Parathyroid adenoma (tissue), 2 donors: ENCODE measurements at regions not wholly inside any gene's neighbourhood (a gene's known extent, or its start where the extent isn't known, plus 50 kb on each side); places are given as distances from the start of the nearest gene placed in this dataset.

ENCODE experiments used
- H2AFZ ChIP-seq: fragments of 300-600 bp; sonication (generic); one replicate; pipeline ENCODE4 v1.7.0; 2017; ENCODE audit warnings: antibody characterized with exemption, mild to moderate bottlenecking
- H3K27ac ChIP-seq: fragments of 300-600 bp; sonication (generic); one replicate; pipeline ENCODE4 v1.7.0; 2017
- H3K27me3 ChIP-seq: fragments of 300-600 bp; sonication (generic); one replicate; pipeline ENCODE4 v1.7.0; 2017; ENCODE audit warnings: low read length; ENCODE audit not compliant: control insufficient read depth, insufficient read depth
- H3K36me3 ChIP-seq: fragments of 300-600 bp; sonication (generic); one replicate; pipeline ENCODE4 v1.7.0; 2017; ENCODE audit warnings: low read length; ENCODE audit not compliant: control insufficient read depth, insufficient read depth
- H3K4me1 ChIP-seq: fragments of 300-600 bp; sonication (generic); one replicate; pipeline ENCODE4 v1.7.0; 2017; ENCODE audit warnings: control low read depth
- H3K4me2 ChIP-seq: fragments of 300-600 bp; sonication (generic); one replicate; pipeline ENCODE4 v1.7.0; 2017; ENCODE audit warnings: low read length
- H3K4me3 ChIP-seq: fragments of 300-600 bp; sonication (generic); one replicate; pipeline ENCODE4 v1.7.0; 2017; ENCODE audit warnings: low read depth, low read length
- H3K79me2 ChIP-seq: fragments of 300-600 bp; sonication (generic); one replicate; pipeline ENCODE4 v1.7.0; 2017; ENCODE audit warnings: control low read depth
- H3K9ac ChIP-seq: fragments of 300-600 bp; sonication (generic); one replicate; pipeline ENCODE4 v1.7.0; 2017; ENCODE audit warnings: mild to moderate bottlenecking
- H3K9me3 ChIP-seq: fragments of 300-600 bp; sonication (generic); one replicate; pipeline ENCODE4 v1.7.0; 2017; ENCODE audit warnings: low read length; ENCODE audit not compliant: control insufficient read depth
- TF ChIP-seq, protein P1 (sequence below): fragments of 300-600 bp; sonication (generic); IDR thresholded peaks from one replicate; pipeline ENCODE4 v1.7.0; 2017; ENCODE audit warnings: antibody characterized with exemption, mild to moderate bottlenecking
- donor health status: primary hyperparathyroidism.

DNA sequence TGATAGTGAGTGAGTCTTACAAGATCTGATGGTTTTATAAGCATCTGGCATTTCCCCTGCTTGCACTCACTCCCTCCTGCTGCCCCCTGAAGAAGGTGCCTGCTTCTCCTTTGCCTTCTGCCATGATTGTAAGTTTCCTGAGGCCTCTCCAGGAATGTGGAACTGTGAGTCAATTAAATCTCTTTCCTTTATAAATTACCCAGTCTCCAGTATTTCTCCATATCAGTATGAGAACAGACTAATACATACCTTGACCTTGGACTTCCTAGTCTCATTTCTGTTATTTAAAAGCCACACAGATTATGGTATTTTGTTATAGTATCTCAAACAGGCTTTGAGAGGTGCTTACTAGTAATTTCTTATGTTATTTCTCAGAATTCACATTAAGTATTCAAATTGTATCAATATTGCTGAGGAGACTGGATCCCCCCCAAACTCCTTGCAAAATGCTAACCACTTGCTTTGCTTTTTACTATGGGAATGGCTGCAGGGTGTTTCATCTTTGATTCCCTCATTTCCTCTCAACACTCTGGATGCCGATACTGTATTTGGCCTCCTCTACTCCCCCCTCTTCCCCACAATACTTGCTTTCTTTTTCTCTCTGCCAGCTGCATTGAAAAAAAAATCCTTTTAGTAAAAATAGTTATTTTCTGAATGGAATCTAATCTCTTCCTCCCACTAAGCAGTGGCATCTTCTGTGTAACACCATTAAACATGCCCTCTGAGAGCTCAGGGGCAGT, 96.9 kb upstream of the WLS start:
- no peaks in the 10 kb centered on the region for H3K9me3 ChIP-seq
- TF ChIP-seq, protein P1, sequence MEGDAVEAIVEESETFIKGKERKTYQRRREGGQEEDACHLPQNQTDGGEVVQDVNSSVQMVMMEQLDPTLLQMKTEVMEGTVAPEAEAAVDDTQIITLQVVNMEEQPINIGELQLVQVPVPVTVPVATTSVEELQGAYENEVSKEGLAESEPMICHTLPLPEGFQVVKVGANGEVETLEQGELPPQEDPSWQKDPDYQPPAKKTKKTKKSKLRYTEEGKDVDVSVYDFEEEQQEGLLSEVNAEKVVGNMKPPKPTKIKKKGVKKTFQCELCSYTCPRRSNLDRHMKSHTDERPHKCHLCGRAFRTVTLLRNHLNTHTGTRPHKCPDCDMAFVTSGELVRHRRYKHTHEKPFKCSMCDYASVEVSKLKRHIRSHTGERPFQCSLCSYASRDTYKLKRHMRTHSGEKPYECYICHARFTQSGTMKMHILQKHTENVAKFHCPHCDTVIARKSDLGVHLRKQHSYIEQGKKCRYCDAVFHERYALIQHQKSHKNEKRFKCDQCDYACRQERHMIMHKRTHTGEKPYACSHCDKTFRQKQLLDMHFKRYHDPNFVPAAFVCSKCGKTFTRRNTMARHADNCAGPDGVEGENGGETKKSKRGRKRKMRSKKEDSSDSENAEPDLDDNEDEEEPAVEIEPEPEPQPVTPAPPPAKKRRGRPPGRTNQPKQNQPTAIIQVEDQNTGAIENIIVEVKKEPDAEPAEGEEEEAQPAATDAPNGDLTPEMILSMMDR, result no peak
- H3K4me3 ChIP-seq, result no peak overlapping the region
- no peaks in the 10 kb centered on the region for H3K36me3 ChIP-seq
- no peaks in the 10 kb centered on the region for H3K79me2 ChIP-seq
- H3K27me3 ChIP-seq, result no peaks in the 10 kb centered on the region
- H3K4me1 ChIP-seq, result no peaks in the 10 kb centered on the region
- H3K27ac ChIP-seq, result no peak overlapping the region
- no peak overlapping the region for H3K4me2 ChIP-seq
- H2AFZ ChIP-seq, result no peak overlapping the region
- no peak overlapping the region for H3K9ac ChIP-seq

DNA sequence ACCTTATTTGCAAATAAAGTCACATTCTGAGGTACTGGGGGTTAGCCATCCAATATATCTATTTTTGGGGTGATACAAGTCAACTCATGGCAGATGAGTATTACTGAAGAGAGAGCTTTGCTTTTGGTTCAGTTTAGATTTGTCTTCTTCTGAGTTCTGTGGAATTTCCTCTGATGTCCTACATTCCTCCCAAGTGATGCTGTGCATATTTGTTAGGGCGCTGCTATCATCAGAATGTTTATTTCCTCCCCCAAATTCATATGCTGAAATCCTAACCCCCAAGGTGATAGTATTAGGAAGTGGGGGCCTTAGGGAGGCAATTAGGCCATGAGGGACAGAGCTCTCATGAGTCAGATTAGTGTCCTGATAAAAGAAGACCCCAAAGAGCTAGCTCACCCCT, 96.2 kb upstream of the WLS start:
- H3K9me3 ChIP-seq, result no peaks in the 10 kb centered on the region
- no peaks in the 10 kb centered on the region for H3K36me3 ChIP-seq
- no peak overlapping the region for H3K4me2 ChIP-seq
- TF ChIP-seq, protein P1, result no peak
- no peaks in the 10 kb centered on the region for H3K4me1 ChIP-seq
- H3K4me3 ChIP-seq, result no peak overlapping the region
- H3K27ac ChIP-seq, result no peak overlapping the region
- H3K79me2 ChIP-seq, result no peaks in the 10 kb centered on the region
- H3K9ac ChIP-seq, result no peak overlapping the region
- H3K27me3 ChIP-seq, result no peaks in the 10 kb centered on the region
- H2AFZ ChIP-seq, result no peak overlapping the region

- no peaks in the 10 kb centered on the region for H3K4me1 ChIP-seq
- H3K4me2 ChIP-seq, result no peak overlapping the region
- no peak overlapping the region for H2AFZ ChIP-seq
- H3K9ac ChIP-seq, result no peak overlapping the region
- TF ChIP-seq, protein P1, result no peak
- H3K36me3 ChIP-seq, result no peaks in the 10 kb centered on the region
- no peak overlapping the region for H3K4me3 ChIP-seq
- H3K9me3 ChIP-seq, result no peaks in the 10 kb centered on the region
- no peaks in the 10 kb centered on the region for H3K27me3 ChIP-seq
- H3K79me2 ChIP-seq, result no peaks in the 10 kb centered on the region
- H3K27ac ChIP-seq, result no peak overlapping the region
Measured at GRCh38 chr1:68327414-68327813, 95.1 kb upstream of the WLS start.

GRCh38 chr1:68326481-68326880, 94.2 kb upstream of the WLS start:
- Histone ChIP-seq H3K9ac (no peak overlapping the region), H3K27me3 (no peaks in the 10 kb centered on the region), H3K79me2 (no peaks in the 10 kb centered on the region), H3K9me3 (no peaks in the 10 kb centered on the region), H3K27ac (no peak overlapping the region), H2AFZ (no peak overlapping the region), H3K4me2 (no peak overlapping the region), H3K36me3 (no peaks in the 10 kb centered on the region), H3K4me1 (no peaks in the 10 kb centered on the region), H3K4me3 (no peak overlapping the region)
- TF ChIP-seq, protein P1, result no peak

DNA sequence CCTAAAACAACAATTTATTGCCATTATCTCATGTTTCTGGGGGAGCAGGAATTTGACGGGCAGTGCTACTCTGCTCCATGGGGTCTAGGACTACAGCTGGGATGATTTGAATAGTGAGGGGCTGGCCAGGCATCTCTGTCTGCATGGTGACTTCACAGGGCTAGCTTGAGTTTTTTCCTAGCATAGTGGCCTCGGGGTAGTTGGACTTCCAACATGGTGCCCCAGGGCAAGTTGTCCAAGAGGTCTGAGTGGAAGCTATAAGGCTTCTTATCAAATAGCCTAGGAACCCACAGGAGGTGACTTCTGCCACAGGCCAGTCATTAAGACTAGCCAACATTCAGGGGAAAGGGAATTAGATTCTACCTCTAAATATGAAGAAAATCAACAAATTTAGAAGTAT, 92.0 kb upstream of the WLS start:
- H3K4me1 ChIP-seq, result no peaks in the 10 kb centered on the region
- H3K4me3 ChIP-seq, result no peak overlapping the region
- no peak overlapping the region for H3K27ac ChIP-seq
- H3K9me3 ChIP-seq, result no peaks in the 10 kb centered on the region
- H3K27me3 ChIP-seq, result no peaks in the 10 kb centered on the region
- TF ChIP-seq, protein P1, result no peak
- no peaks in the 10 kb centered on the region for H3K36me3 ChIP-seq
- H3K4me2 ChIP-seq, result no peak overlapping the region
- H3K79me2 ChIP-seq, result no peaks in the 10 kb centered on the region
- H2AFZ ChIP-seq, result no peak overlapping the region
- H3K9ac ChIP-seq, result no peak overlapping the region
